Cardiac fibroblast (primary cell): ENCODE measurements at regions not wholly inside any gene's neighbourhood (a gene's known extent, or its start where the extent isn't known, plus 50 kb on each side); places are given as distances from the start of the nearest gene placed in this dataset.

Source experiments
- DNase-seq, 2 donors: peaks; one replicate each; pipeline versions ENCODE4 v3.0.0 to v3.0.0-alpha.2; 2010; ENCODE audit warnings: low read depth in 2 of 2
- H3K4me3 ChIP-seq, 2 donors: replicated peaks in 1 of 2; 1 replicate in 1 of 2; 2 replicates in 1 of 2; pipeline ENCODE4 v1.5.1; 2011; ENCODE audit warnings: low read depth in 2 of 2, low read length in 2 of 2, mild to moderate bottlenecking in 2 of 2, moderate library complexity in 1 of 2
- TF ChIP-seq, protein P1 (sequence below): IDR thresholded peaks from one replicate; pipeline ENCODE4 v1.5.1; 2011; ENCODE audit warnings: low read depth, mild to moderate bottlenecking, low read length, inconsistent platforms

DNA sequence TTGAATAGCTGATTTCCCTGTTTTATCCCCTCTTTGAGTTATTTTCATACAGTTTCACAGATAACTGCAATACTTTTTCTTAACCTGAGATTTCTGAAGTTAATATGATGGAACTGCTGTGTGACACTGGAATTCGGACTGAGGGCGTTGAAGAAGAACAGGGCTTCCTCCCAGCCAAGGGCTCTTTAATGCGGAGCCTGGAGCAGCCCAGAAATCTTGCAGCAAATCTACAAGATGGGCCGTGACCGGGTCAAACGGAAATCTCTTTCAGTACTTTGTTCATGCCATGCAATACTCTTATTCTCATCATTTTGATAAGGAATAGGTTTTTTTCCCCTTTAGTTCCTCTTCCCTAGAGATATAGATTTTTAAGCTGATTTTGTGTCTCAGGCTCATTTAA lies 236.8 kb upstream of the IRX4 start:
- H3K4me3 ChIP-seq, result no peak overlapping the region
- TF ChIP-seq, protein P1, sequence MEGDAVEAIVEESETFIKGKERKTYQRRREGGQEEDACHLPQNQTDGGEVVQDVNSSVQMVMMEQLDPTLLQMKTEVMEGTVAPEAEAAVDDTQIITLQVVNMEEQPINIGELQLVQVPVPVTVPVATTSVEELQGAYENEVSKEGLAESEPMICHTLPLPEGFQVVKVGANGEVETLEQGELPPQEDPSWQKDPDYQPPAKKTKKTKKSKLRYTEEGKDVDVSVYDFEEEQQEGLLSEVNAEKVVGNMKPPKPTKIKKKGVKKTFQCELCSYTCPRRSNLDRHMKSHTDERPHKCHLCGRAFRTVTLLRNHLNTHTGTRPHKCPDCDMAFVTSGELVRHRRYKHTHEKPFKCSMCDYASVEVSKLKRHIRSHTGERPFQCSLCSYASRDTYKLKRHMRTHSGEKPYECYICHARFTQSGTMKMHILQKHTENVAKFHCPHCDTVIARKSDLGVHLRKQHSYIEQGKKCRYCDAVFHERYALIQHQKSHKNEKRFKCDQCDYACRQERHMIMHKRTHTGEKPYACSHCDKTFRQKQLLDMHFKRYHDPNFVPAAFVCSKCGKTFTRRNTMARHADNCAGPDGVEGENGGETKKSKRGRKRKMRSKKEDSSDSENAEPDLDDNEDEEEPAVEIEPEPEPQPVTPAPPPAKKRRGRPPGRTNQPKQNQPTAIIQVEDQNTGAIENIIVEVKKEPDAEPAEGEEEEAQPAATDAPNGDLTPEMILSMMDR, result no peak

DNA sequence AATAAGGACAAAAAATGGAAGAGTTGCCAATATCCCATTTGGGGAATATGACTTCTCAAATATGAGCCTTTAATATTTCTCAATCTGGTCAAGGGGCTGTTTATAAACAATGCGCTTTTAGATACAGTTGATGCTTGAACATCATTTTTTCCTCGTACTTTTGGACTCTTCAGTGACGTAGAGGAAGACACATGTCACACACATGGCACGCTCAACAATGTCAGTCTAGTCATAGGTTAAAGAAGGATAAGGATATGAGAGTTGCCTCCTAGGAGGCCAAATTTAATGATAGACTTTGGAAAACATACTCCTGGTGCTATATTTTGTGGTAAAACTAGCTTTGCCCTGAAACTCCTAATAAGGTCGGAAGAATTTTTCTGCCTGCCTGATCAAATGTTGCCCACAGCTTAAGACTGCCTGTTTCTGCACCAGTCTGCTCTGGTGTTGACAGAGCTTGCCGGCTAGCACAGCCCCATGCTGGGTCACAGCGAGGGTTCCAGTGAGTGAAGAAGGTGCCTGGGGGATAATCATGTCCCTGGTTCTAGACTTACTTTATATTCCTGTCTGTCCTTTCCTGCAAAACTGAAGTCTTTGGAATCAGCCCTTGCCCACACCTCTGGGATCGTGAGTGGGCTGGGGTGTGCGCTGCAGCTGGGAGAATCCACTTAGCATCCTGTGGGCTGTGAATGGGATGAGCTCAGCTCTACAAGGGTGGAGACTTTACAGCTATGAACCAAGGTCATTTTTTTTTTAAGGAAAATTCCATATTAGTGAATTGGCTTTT lies 230.8 kb upstream of the IRX4 start:
- no peak for DNase-seq
- TF ChIP-seq, protein P1, result no peak
- H3K4me3 ChIP-seq, result no peak overlapping the region

More for the DNA sequence above, 236.8 kb upstream of the IRX4 start:
- DNase-seq, result no peak

DNA sequence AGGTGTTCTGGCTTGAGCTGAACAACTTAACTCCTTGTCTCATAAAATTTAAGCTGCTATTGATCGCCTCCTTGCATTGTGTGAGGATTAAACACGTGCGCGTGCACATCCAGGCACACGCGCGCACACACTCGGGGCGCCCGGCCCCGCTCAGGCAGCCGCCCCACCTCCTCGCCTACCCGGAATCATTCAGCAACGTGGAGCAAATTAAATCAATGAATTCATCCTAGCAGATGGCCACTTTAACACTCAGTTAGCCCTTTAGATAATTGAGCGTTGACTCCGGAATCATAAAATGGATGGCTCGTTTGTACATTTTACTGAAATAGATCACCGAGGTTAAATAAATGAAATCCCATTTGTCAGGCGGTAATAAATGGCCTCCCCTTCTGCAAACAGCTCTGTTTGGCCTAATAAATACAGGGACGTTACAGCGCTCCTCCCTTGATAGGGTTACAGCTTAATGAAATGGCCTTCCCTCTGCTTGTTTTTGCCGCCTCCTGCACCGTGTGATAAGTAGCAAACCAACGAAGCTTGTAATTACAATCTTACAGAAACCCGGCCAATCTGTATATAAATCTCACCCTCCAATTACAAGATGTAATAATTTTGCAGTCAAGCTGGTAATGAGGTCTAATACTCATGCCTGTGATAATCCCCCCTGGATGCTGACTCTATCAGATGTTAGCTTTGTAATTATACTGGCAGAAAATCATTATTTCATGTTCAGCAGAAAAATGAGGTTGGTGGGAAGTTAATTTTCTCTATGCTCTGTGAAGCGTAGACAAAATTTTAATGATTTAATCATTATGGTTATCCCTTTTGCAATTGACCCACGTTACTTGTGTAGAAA lies 229.7 kb upstream of the IRX4 start:
- H3K4me3 ChIP-seq, result no peak overlapping the region
- DNase-seq, result no peak
- TF ChIP-seq, protein P1, result no peak

DNA sequence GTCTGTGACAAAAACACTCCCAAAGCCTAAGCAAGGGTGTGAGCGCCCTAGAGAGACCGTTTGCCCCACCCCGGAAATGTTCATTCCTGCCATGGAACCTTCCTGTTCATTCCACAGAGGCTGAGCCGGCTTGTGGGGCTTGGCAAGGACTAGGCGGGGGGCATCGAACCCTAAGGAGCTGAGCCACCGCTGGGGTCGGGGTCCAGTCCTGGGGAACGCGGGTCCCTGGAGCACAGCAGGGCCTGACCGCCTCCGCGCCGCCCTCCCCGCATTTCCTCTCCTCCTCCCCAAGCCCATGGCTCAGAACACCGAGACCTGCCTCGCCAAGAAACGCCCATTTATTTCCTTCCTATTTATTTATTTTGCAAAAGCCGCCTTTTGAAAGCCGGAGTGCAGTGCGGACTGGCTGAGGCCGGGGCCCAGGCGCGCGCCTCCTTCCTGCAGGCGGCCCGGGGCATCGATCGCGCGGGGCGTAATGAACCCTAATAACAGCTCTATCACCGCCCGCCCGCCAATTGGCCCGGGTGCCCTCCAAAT lies 228.9 kb upstream of the IRX4 start:
- TF ChIP-seq, protein P1, result no peak
- DNase-seq, result no peak
- no peak overlapping the region for H3K4me3 ChIP-seq

DNA sequence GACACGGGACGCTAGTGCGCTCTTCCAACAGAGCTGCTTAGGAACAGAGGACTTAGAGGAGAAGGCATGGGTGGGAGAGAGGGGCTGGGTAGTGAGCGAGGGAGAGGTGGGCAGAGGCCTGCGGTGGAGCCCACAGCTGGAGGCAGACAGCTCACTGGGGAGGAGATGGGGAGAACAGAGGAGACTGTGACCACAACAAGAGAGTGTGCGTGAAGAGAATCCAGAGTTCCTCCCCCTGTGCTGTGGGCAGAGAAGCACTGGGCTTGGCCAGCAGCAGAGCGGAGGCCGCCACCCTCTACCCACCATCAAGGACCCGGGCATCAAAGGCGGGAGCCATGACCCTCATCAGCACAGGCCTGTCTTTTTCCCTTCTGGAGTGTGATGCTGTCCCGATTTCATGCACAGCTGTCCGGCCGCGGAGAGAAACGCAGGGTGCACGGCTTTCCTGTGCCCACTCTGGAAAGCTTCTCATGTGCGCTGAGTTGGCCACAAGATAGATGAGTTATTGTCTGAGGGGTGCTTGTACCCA lies 228.3 kb upstream of the IRX4 start:
- no peak for DNase-seq
- TF ChIP-seq, protein P1, result no peak
- H3K4me3 ChIP-seq, result no peak overlapping the region

DNA sequence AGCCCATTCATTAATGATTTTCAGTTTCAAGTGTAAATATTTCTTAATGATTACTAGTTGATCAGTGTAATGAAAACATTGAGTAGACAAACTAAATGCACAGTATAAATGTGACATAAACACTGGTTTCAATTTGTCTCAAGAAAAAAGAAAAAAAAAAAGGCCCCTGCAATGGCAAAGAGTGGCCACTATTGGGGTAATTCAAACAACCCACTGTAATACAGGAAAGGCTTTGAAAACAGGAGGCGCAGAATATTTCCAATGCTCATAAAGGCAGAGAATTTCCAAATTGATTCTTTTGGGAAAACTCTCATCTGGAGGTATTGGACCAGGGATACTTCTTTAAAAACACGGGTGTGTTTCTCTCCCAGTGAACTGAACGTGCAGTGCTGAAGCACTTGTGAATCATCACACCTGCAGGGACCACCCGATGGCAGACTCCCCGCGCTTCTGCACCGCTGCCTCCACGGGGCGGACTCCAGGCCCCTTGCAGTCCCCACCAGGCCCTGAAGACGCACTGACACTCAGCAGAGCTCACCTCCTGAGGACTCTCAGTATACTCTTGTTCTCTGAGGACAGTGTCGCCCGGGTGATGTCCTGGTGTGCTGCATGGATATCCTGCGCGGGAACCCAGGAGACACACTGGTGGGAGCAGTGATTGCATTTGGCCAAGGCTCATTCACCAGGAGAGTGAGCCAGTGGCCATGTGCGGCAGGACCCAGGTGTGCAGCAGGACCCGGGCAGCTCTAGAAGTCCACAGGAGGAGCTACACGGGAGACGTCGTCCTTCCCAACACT lies 227.6 kb upstream of the IRX4 start:
- H3K4me3 ChIP-seq, result no peak overlapping the region
- TF ChIP-seq, protein P1, result no peak
- DNase-seq, result no peak
